AG10803 (cell line): ENCODE measurements at regions not wholly inside any gene's neighbourhood (a gene's known extent, or its start where the extent isn't known, plus 50 kb on each side); places are given as distances from the start of the nearest gene placed in this dataset.
A peak's percentile ranks its signal among the peaks of the same experiment; 100 is the strongest.

Source experiments
- DNase-seq: peaks from one replicate; pipeline ENCODE4 v3.0.0; 2010; ENCODE audit warnings: low read depth
- H3K4me3 ChIP-seq: 2 replicates; pipeline ENCODE4 v1.5.1; 2011; ENCODE audit warnings: mild to moderate bottlenecking, low read length, control low read depth
- TF ChIP-seq, protein P1 (sequence below): conservative IDR thresholded peaks from 2 replicates; pipeline ENCODE4 v1.5.1; 2011; ENCODE audit warnings: mild to moderate bottlenecking, low read length, control low read depth, inconsistent platforms

DNA sequence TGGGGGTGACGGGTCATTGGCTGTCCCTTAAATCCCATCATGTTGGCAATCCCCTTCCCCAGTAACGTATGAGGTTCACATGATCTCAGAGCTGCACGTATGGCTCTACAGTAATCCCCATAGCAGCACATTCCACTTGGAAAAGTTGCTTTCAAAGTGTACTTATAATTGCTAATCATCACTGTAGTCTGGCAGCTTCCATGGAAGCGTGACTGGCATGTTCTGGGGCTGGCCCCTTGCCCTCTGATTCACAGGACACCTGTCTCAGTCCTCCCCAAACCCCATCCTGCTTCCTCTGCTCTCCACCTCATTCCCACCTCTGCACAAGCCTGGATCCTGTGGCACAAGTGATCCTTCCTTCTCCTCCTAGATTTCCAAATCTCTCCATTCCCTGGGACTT lies 102.2 kb downstream of the TSEN15 start:
- TF ChIP-seq, protein P1, sequence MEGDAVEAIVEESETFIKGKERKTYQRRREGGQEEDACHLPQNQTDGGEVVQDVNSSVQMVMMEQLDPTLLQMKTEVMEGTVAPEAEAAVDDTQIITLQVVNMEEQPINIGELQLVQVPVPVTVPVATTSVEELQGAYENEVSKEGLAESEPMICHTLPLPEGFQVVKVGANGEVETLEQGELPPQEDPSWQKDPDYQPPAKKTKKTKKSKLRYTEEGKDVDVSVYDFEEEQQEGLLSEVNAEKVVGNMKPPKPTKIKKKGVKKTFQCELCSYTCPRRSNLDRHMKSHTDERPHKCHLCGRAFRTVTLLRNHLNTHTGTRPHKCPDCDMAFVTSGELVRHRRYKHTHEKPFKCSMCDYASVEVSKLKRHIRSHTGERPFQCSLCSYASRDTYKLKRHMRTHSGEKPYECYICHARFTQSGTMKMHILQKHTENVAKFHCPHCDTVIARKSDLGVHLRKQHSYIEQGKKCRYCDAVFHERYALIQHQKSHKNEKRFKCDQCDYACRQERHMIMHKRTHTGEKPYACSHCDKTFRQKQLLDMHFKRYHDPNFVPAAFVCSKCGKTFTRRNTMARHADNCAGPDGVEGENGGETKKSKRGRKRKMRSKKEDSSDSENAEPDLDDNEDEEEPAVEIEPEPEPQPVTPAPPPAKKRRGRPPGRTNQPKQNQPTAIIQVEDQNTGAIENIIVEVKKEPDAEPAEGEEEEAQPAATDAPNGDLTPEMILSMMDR: no peak
- no peak overlapping the region for H3K4me3 ChIP-seq
- no peak for DNase-seq

DNA sequence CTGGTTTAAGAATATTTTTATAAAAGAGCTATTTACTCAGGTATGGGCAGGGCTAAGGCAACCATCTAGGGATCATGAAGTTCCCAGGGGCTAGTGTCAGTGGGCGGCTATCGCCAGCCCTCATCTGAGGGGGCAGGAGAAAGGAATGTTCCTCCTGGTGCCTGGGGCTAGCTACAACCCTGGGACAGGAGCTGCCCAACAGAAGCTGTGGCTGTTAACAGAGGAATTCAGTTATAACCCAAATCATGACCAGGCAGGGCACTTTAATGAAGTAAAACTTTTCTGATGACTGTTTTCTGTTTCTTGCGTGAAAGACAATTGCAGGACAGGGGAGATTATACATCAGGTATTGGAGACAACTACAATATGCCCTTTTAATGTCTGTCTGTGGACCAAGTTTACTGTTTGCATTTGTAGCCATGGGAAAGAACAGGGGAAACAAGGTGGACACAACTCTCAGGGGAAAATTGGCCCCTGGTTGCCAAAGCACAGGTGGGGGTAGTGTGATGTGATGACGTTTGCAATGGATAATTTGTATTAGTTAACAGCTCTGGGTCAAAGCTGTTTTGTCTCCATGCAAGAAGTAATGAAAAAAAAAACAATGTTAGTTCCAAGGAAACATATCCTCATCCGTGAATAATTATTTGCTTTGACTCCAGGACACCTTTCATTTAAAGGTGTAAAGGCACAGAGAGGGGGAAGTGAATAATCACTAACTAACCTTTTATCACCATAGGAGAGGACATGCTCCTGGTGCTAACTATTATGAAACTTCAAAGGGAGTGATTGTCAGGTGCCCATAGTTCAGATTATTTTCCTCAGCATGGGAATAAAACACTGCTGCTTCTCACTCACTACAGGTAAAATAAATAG lies 105.2 kb downstream of the TSEN15 start:
- DNase-seq: no peak
- TF ChIP-seq, protein P1: no peak
- no peak overlapping the region for H3K4me3 ChIP-seq

DNA sequence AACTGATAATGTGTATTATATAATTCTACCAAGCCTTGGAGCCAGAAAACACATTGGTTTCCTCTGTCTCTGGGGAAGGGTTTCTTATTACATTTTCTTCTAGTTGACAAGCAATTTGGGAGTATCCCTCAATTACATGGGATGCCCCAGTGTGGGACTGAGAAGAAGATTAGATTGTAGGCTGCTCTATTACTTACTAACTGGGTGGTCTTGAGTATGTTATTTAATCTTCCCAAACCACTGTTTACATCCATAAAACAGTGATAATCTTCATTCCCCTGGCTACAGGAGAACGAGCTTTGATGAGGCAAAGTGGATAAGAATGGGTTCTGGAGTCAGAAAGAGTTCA lies 105.8 kb downstream of the TSEN15 start:
- DNase-seq: no peak
- TF ChIP-seq, protein P1: no peak
- no peak overlapping the region for H3K4me3 ChIP-seq

DNA sequence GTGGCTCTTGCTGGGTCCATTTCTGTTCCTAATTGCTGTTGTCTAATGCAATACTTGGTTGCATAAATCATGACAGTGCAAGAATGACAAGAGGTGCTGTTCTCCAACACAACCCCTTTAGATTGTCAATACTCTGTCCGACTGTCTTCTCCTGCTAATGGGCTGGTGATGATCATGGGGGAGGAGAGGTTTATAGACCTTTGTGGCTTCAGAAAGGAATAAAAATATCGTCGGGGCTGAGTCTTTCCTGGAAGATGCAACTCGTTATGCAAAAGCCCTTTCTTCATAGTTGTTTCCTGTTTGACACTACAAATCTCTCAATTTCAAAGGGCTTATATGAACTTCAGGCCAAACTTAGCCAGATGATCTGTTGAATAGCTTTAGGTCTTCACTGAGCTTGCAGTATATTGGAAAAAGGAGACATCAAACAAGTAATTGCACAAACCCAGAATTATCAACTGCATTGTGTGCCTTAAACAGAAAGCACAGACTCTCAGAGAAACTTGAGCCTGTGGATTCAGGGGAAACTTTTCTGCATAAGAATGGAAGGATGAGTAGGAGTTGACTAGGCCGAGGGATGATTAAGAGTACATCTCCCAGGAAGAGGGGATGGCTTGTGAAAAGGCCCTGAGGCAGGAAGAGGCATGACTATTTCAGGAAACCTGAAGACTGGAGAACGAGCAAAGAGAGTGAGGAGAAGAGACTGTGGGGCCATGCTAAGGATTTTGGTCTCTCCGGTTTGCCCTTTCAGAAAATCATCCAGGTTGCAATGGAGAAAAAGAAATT lies 107.6 kb downstream of the TSEN15 start:
- H3K4me3 ChIP-seq: no peak overlapping the region
- DNase-seq: peak; percentile 27
- TF ChIP-seq, protein P1: no peak

DNA sequence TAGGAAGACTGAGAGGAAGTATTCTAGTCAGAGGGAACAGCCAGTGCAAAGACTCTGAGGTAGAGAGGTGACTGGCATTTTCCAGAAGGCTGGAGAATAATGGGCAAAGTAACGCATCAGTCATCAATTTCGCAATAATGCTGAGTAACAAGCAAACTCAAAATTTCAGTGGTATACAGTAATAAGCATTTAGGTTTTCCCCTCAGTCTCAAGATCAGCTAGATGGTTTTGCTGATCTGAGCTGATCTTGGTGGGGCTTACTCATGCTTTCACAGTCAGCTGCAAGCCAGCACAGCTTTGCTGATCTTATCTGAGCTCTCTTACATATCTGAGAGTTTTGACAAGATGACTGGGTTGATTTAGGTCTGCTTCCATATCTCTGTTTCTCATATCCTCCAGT lies 108.7 kb downstream of the TSEN15 start:
- H3K4me3 ChIP-seq: no peak overlapping the region
- TF ChIP-seq, protein P1: no peak
- peak; percentile 69 for DNase-seq

DNA sequence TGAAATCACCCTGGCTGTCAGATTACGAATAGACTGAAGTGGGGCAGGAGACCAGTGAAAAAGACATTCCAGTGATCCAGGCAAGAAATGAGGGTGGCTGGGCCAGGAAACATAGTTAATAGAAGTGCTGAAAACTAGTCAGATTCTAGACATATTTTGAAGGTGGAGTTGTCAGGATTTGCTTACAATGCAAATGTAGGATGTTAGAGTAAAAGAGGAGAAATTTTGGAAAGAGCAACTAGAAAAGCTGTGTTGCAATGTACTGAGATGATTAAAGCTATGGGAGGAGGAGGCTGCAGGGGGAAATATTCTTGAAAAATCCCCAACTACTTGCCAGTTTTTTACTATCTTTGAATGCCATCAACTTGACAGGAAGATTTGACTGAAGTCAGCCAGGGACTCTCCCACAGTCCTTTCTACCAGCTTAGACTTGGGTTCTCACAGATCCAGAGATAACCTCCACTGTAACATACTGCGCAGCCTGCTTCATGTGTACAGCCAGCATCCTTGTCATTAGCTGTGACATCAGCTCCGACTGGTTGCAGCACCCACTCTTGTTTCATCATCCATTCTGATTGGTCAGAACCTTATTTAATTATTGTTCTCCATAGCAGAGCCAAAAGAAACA lies 109.7 kb downstream of the TSEN15 start:
- peak; percentile 77 for DNase-seq
- no peak overlapping the region for H3K4me3 ChIP-seq
- TF ChIP-seq, protein P1: no peak
